HG03196 (cell line): ENCODE measurements at regions not wholly inside any gene's neighbourhood (a gene's known extent, or its start where the extent isn't known, plus 50 kb on each side); places are given as distances from the start of the nearest gene placed in this dataset.

Source experiments
- ATAC-seq: cut with Tn5 transposase; IDR thresholded peaks from one replicate; pipeline ENCODE4 v1.9.1; 2021; ENCODE audit not compliant: unreplicated experiment

- ATAC-seq, result no peak
These were observed 86.3 kb downstream of the KCNRG start for GRCh38 chr13:50101590-50101989.

GRCh38 chr13:50104493-50104892, 89.2 kb downstream of the KCNRG start:
- ATAC-seq, result no peak

GRCh38 chr13:50106559-50106958, 91.3 kb downstream of the KCNRG start:
- ATAC-seq, result peak; percentile 85

- no peak for ATAC-seq
These were observed 92.0 kb downstream of the KCNRG start for GRCh38 chr13:50107205-50107604.

GRCh38 chr13:50114961-50115360, 99.7 kb downstream of the KCNRG start:
- no peak for ATAC-seq

GRCh38 chr13:50115695-50116094, 100.5 kb downstream of the KCNRG start:
- no peak for ATAC-seq

GRCh38 chr13:50116430-50116973, 101.3 kb downstream of the KCNRG start:
- ATAC-seq, result no peak

GRCh38 chr13:50119591-50119990, 104.3 kb downstream of the KCNRG start:
- ATAC-seq, result no peak

- no peak for ATAC-seq
These were observed 107.2 kb downstream of the KCNRG start for GRCh38 chr13:50122455-50122854.

- no peak for ATAC-seq
These were observed 107.8 kb downstream of the KCNRG start for GRCh38 chr13:50123002-50123401.

GRCh38 chr13:50123515-50123861, 108.2 kb downstream of the KCNRG start:
- no peak for ATAC-seq

GRCh38 chr13:50123862-50124535, 108.8 kb downstream of the KCNRG start:
- peak; percentile 58 for ATAC-seq

GRCh38 chr13:50124536-50125303, 109.5 kb downstream of the KCNRG start:
- peak; percentile 28 for ATAC-seq

- peak; percentile 23 for ATAC-seq
These were observed 110.0 kb downstream of the KCNRG start for GRCh38 chr13:50125304-50125553.

- ATAC-seq, result peak; percentile 17
These were observed 110.5 kb downstream of the KCNRG start for GRCh38 chr13:50125554-50126262.

GRCh38 chr13:50126263-50126992, 111.2 kb downstream of the KCNRG start:
- ATAC-seq, result no peak

- no peak for ATAC-seq
These were observed 111.9 kb downstream of the KCNRG start for GRCh38 chr13:50126993-50127725.

- ATAC-seq, result no peak
These were observed 112.6 kb downstream of the KCNRG start for GRCh38 chr13:50127726-50128291.

- no peak for ATAC-seq
These were observed 113.2 kb downstream of the KCNRG start for GRCh38 chr13:50128428-50128931.

- ATAC-seq, result no peak
These were observed 113.9 kb downstream of the KCNRG start for GRCh38 chr13:50129081-50129705.
